GM12892 (cell line): ENCODE measurements at regions not wholly inside any gene's neighbourhood (a gene's known extent, or its start where the extent isn't known, plus 50 kb on each side); places are given as distances from the start of the nearest gene placed in this dataset.

ENCODE experiments used
- POLR2A ChIP-seq: IDR thresholded peaks from 2 replicates; pipeline ENCODE4 v1.6.1; 2011; ENCODE audit warnings: low read depth, low read length, control low read depth
- POLR2AphosphoS5 ChIP-seq: IDR thresholded peaks from 2 replicates; pipeline ENCODE4 v1.6.1; 2011; ENCODE audit warnings: low read depth, low read length, control low read depth
- TAF1 ChIP-seq: IDR thresholded peaks from 2 replicates; pipeline ENCODE4 v1.6.1; 2011; ENCODE audit warnings: low read depth, mild to moderate bottlenecking, control low read depth, low read length, borderline replicate concordance

GRCh38 chr6:19033683-19034082 is 646.5 kb downstream of the RNF144B start:
- TF ChIP-seq POLR2A (no peak), POLR2AphosphoS5 (no peak), TAF1 (no peak)
